ENCODE measurements at regions not wholly inside any gene's neighbourhood (a gene's known extent, or its start where the extent isn't known, plus 50 kb on each side); places are given as distances from the start of the nearest gene placed in this dataset.

DNA sequence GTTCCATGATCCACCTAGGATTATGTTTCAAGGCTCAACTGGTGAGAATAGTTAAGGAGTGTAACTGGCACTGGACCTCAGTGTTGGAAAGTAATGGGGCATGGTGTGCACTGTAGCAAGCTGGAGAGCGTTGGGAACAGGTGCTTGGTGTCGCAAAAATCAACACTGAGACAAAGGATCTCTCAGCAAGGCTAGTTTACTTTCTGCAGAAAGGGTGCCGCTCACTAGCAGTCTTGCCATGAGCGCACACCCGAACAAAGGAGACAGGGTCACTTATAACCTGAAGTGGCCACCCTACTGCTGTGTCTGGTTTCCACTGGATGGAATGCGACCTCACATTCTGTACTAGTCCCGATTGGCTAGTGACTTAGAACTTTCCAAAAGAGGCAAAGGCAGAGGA, 133.2 kb downstream of the TMEM17 start:
- no peak overlapping the region for H3K4me3 ChIP-seq (ENCODE audit: extremely low read depth, insufficient read depth, low read length, poor library complexity, severe bottlenecking)
- WGBS, 2 experiments (ENCODE audit: insufficient coverage in 2 of 2), result 93 to 96% methylated on average over 7 of the region's 7 CpGs

GRCh38 chr2:62370321-62371250, 135.4 kb downstream of the TMEM17 start:
- Histone ChIP-seq H3K4me3 (ENCODE audit: extremely low read depth, insufficient read depth, low read length, poor library complexity, severe bottlenecking) (no peak overlapping the region), H3K9me3 (ENCODE audit: control insufficient read depth, low read length) (peaks cover 12% of the 10 kb centered on the region), H3K27ac (ENCODE audit: low read depth, low read length, severe bottlenecking) (no peak overlapping the region), H3K36me3 (ENCODE audit: control insufficient read depth, insufficient read depth, low read length) (no peaks in the 10 kb centered on the region), H3K4me1 (ENCODE audit: control insufficient read depth, insufficient read depth, low read length, poor library complexity, severe bottlenecking) (no peaks in the 10 kb centered on the region)
- WGBS, 2 experiments (ENCODE audit: insufficient coverage in 2 of 2), result 87 to 92% methylated on average over 2 to 3 of the region's 3 CpGs

More for the DNA sequence above, 133.2 kb downstream of the TMEM17 start:
- no peaks in the 10 kb centered on the region for H3K4me1 ChIP-seq (ENCODE audit: control insufficient read depth, insufficient read depth, low read length, poor library complexity, severe bottlenecking)
- no peak overlapping the region for H3K27ac ChIP-seq (ENCODE audit: low read depth, low read length, severe bottlenecking)
- no peaks in the 10 kb centered on the region for H3K36me3 ChIP-seq (ENCODE audit: control insufficient read depth, insufficient read depth, low read length)
- peaks cover 12% of the 10 kb centered on the region for H3K9me3 ChIP-seq (ENCODE audit: control insufficient read depth, low read length)

- peaks cover 12% of the 10 kb centered on the region for H3K9me3 ChIP-seq (ENCODE audit: control insufficient read depth, low read length)
- H3K36me3 ChIP-seq (ENCODE audit: control insufficient read depth, insufficient read depth, low read length), result no peaks in the 10 kb centered on the region
- no peak overlapping the region for H3K4me3 ChIP-seq (ENCODE audit: extremely low read depth, insufficient read depth, low read length, poor library complexity, severe bottlenecking)
- WGBS, 2 experiments (ENCODE audit: insufficient coverage in 2 of 2), result 94 to 97% methylated on average over 3 of the region's 4 CpGs
- H3K27ac ChIP-seq (ENCODE audit: low read depth, low read length, severe bottlenecking), result no peak overlapping the region
- H3K4me1 ChIP-seq (ENCODE audit: control insufficient read depth, insufficient read depth, low read length, poor library complexity, severe bottlenecking), result no peaks in the 10 kb centered on the region
Measured at GRCh38 chr2:62369541-62370202, 136.3 kb downstream of the TMEM17 start.

DNA sequence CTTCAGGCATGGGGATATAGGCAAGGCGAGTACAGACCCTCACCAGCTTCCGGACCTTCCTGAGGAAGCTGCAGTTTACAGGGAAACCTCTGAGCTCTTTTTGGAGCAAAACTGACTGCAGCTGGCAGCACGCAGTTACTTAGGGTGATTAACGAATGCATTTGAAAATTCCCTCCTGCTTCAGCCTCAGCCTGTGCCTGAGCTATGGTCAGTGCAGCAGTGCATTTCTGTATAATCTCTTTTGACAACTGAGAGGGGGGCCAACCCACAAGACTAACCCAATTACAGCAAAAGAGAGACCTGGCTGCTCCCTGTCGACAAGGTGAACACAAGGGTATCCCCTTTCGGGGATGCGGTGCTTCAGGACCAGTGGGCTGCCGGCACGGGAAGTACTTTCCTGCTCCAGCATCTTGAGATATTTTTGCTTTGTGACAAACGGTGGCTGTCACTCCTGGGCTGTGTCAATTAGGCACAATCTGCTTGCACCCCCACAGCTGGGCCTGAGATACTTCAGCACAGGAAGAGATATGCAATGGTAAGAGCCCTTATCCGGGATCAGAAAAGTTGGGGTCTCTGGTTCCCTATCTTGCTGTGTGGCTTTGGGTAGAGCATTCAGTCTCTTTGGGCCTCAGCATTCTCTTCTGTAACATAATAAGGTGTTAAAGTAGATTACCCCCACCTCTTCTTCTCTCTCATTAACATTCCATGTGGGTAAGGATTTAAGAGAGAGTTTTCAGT, 141.0 kb downstream of the TMEM17 start:
- no peaks in the 10 kb centered on the region for H3K4me1 ChIP-seq (ENCODE audit: control insufficient read depth, insufficient read depth, low read length, poor library complexity, severe bottlenecking)
- no peaks in the 10 kb centered on the region for H3K36me3 ChIP-seq (ENCODE audit: control insufficient read depth, insufficient read depth, low read length)
- H3K4me3 ChIP-seq (ENCODE audit: extremely low read depth, insufficient read depth, low read length, poor library complexity, severe bottlenecking), result no peak overlapping the region
- H3K9me3 ChIP-seq (ENCODE audit: control insufficient read depth, low read length), result no peaks in the 10 kb centered on the region
- H3K27ac ChIP-seq (ENCODE audit: low read depth, low read length, severe bottlenecking), result no peak overlapping the region
- 90 to 91% methylated on average over 11 of the region's 11 CpGs for WGBS, 2 experiments (ENCODE audit: insufficient coverage in 2 of 2)

GRCh38 chr2:62363166-62363565, 142.8 kb downstream of the TMEM17 start:
- Histone ChIP-seq H3K4me1 (ENCODE audit: control insufficient read depth, insufficient read depth, low read length, poor library complexity, severe bottlenecking) (no peaks in the 10 kb centered on the region), H3K4me3 (ENCODE audit: extremely low read depth, insufficient read depth, low read length, poor library complexity, severe bottlenecking) (no peak overlapping the region), H3K9me3 (ENCODE audit: control insufficient read depth, low read length) (no peaks in the 10 kb centered on the region), H3K36me3 (ENCODE audit: control insufficient read depth, insufficient read depth, low read length) (no peaks in the 10 kb centered on the region), H3K27ac (ENCODE audit: low read depth, low read length, severe bottlenecking) (no peak overlapping the region)
- WGBS, 2 experiments (ENCODE audit: insufficient coverage in 2 of 2), result 95 to 98% methylated on average over 4 to 5 of the region's 5 CpGs

- no peak overlapping the region for H3K27ac ChIP-seq (ENCODE audit: low read depth, low read length, severe bottlenecking)
- 82 to 90% methylated on average over 5 to 6 of the region's 7 CpGs for WGBS, 2 experiments (ENCODE audit: insufficient coverage in 2 of 2)
- no peaks in the 10 kb centered on the region for H3K36me3 ChIP-seq (ENCODE audit: control insufficient read depth, insufficient read depth, low read length)
Measured at GRCh38 chr2:62362561-62362960, 143.4 kb downstream of the TMEM17 start.

DNA sequence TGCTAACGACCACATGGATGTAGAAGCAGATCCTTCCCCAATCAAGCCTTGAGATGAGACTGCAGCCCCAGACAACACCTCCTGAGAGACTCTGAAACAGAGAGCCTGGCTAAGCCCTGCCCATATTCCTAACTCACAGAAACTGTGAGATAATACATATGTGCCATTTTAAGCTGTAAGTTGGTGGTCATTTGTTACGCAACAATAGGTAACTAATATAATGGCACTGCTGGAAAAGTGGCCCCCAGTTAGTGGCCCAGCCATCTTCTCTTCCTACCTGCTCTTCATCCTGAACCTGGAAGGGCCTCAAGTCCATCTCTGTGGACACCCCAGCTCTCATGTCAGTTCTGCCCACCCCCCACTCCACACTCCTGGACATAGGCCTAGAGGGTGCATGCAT, 144.0 kb downstream of the TMEM17 start:
- Histone ChIP-seq H3K4me3 (ENCODE audit: extremely low read depth, insufficient read depth, low read length, poor library complexity, severe bottlenecking) (no peak overlapping the region), H3K9me3 (ENCODE audit: control insufficient read depth, low read length) (no peaks in the 10 kb centered on the region), H3K4me1 (ENCODE audit: control insufficient read depth, insufficient read depth, low read length, poor library complexity, severe bottlenecking) (no peaks in the 10 kb centered on the region), H3K27ac (ENCODE audit: low read depth, low read length, severe bottlenecking) (no peak overlapping the region), H3K36me3 (ENCODE audit: control insufficient read depth, insufficient read depth, low read length) (no peaks in the 10 kb centered on the region)
- WGBS, 2 experiments (ENCODE audit: insufficient coverage in 2 of 2), result 100% methylated on average over 1 to 2 of the region's 2 CpGs

More at GRCh38 chr2:62362561-62362960, 143.4 kb downstream of the TMEM17 start:
- H3K9me3 ChIP-seq (ENCODE audit: control insufficient read depth, low read length), result no peaks in the 10 kb centered on the region
- no peaks in the 10 kb centered on the region for H3K4me1 ChIP-seq (ENCODE audit: control insufficient read depth, insufficient read depth, low read length, poor library complexity, severe bottlenecking)
- no peak overlapping the region for H3K4me3 ChIP-seq (ENCODE audit: extremely low read depth, insufficient read depth, low read length, poor library complexity, severe bottlenecking)

DNA sequence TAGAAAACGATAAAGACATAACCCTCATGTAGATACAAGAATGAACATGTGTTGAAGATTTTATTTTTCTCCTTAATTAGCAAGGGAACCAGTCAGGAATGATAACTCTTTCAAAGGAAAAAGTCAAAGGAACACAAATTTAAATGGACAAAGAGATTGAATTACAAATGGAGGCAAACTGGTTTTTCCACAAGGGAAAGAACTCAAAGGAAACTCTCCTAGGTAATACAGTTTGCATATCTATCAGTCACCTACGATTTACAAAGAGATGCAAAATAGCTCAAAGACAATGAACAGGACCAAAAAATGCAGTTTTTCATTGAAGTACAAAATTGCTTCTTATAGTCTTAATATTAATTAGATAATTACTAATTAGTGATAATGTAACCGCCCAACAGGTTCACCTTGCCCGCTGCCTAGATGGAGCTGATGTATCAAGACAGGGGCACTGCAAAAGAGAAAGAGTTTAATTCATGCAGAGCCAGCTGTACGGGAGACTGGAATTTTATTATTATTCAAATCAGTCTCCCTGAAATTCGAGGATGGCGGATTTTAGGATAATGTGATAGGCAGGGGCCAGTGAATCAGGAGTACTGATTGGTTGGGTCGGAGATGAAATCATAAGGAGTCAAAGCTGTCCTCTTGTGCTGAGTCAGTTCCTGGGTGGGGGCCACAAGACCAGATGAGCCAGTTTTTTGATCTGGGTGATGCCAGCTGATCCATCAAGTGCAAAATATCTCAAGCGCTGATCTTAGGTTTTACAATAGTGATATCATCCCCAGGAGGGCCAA, 151.0 kb downstream of the TMEM17 start:
- H3K9me3 ChIP-seq (ENCODE audit: control insufficient read depth, low read length), result peaks cover 7% of the 10 kb centered on the region
- no peak overlapping the region for H3K4me3 ChIP-seq (ENCODE audit: extremely low read depth, insufficient read depth, low read length, poor library complexity, severe bottlenecking)
- H3K4me1 ChIP-seq (ENCODE audit: control insufficient read depth, insufficient read depth, low read length, poor library complexity, severe bottlenecking), result no peaks in the 10 kb centered on the region
- H3K27ac ChIP-seq (ENCODE audit: low read depth, low read length, severe bottlenecking), result no peak overlapping the region
- H3K36me3 ChIP-seq (ENCODE audit: control insufficient read depth, insufficient read depth, low read length), result no peaks in the 10 kb centered on the region
- 58% methylated on average over 6 of the region's 9 CpGs; no CpG with 5 or more reads in 1 of the 2 experiments for WGBS, 2 experiments (ENCODE audit: insufficient coverage in 2 of 2)

- H3K4me3 ChIP-seq (ENCODE audit: extremely low read depth, insufficient read depth, low read length, poor library complexity, severe bottlenecking), result no peak overlapping the region
- WGBS, 2 experiments (ENCODE audit: insufficient coverage in 2 of 2), result no CpG with 5 or more reads among the region's 1 CpG
- peaks cover 7% of the 10 kb centered on the region for H3K9me3 ChIP-seq (ENCODE audit: control insufficient read depth, low read length)
- no peak overlapping the region for H3K27ac ChIP-seq (ENCODE audit: low read depth, low read length, severe bottlenecking)
- H3K4me1 ChIP-seq (ENCODE audit: control insufficient read depth, insufficient read depth, low read length, poor library complexity, severe bottlenecking), result no peaks in the 10 kb centered on the region
- no peaks in the 10 kb centered on the region for H3K36me3 ChIP-seq (ENCODE audit: control insufficient read depth, insufficient read depth, low read length)
Measured at GRCh38 chr2:62352031-62352430, 154.0 kb downstream of the TMEM17 start.

GRCh38 chr2:62349788-62350187, 153.9 kb downstream of the B3GNT2 start:
- Histone ChIP-seq H3K9me3 (ENCODE audit: control insufficient read depth, low read length) (peaks cover 7% of the 10 kb centered on the region), H3K27ac (ENCODE audit: low read depth, low read length, severe bottlenecking) (no peak overlapping the region), H3K4me3 (ENCODE audit: extremely low read depth, insufficient read depth, low read length, poor library complexity, severe bottlenecking) (no peak overlapping the region), H3K36me3 (ENCODE audit: control insufficient read depth, insufficient read depth, low read length) (no peaks in the 10 kb centered on the region), H3K4me1 (ENCODE audit: control insufficient read depth, insufficient read depth, low read length, poor library complexity, severe bottlenecking) (no peaks in the 10 kb centered on the region)
- WGBS, 2 experiments (ENCODE audit: insufficient coverage in 2 of 2), result 67 to 71% methylated on average over 4 of the region's 6 CpGs
